Neuronal stem cell (in vitro differentiated cells): ENCODE measurements at regions not wholly inside any gene's neighbourhood (a gene's known extent, or its start where the extent isn't known, plus 50 kb on each side); places are given as distances from the start of the nearest gene placed in this dataset.

ENCODE experiments used
- DNase-seq: peaks from one replicate; pipeline ENCODE4 v3.0.0-alpha.2; 2013; ENCODE audit warnings: low spot score
- H2AFZ ChIP-seq: one replicate; pipeline ENCODE4 v1.6.1; 2013; ENCODE audit warnings: mild to moderate bottlenecking, low read length, inconsistent platforms
- H2AK5ac ChIP-seq: 2 replicates; pipeline ENCODE4 v1.6.1; 2013; ENCODE audit warnings: low read depth, mild to moderate bottlenecking, inconsistent platforms, low read length, moderate library complexity, mixed read lengths
- H2BK120ac ChIP-seq: 2 replicates; pipeline ENCODE4 v1.6.1; 2013; ENCODE audit warnings: low read depth, mild to moderate bottlenecking, inconsistent platforms, low read length, moderate library complexity, mixed read lengths
- H2BK12ac ChIP-seq: one replicate; pipeline ENCODE4 v1.6.1; 2013; ENCODE audit warnings: low read length, inconsistent platforms
- H2BK15ac ChIP-seq: 2 replicates; pipeline ENCODE4 v1.6.1; 2013; ENCODE audit warnings: mild to moderate bottlenecking, low read length, inconsistent platforms, mixed read lengths
- H2BK5ac ChIP-seq: one replicate; pipeline ENCODE4 v1.6.1; 2013; ENCODE audit warnings: inconsistent platforms, mild to moderate bottlenecking, low read length, moderate library complexity
- H3K14ac ChIP-seq: one replicate; pipeline ENCODE4 v1.6.1; 2013; ENCODE audit warnings: low read length, inconsistent platforms
- H3K18ac ChIP-seq: 2 replicates; pipeline ENCODE4 v1.6.1; 2013; ENCODE audit warnings: low read length, inconsistent platforms
- H3K23ac ChIP-seq: 2 replicates; pipeline ENCODE4 v1.6.1; 2013; ENCODE audit warnings: low read depth, mild to moderate bottlenecking, mixed read lengths, low read length, inconsistent platforms; ENCODE audit not compliant: poor library complexity
- H3K27ac ChIP-seq: replicated peaks from 3 replicates; pipeline ENCODE4 v1.5.1; 2013; ENCODE audit warnings: low read length, inconsistent platforms
- H3K27me3 ChIP-seq, 3 experiments: 2 replicates each; pipeline ENCODE4 v1.6.1; 2013; ENCODE audit warnings: low read length in 3 of 3, mild to moderate bottlenecking in 2 of 3, inconsistent platforms in 1 of 3, low read depth in 1 of 3, mixed read lengths in 1 of 3, moderate library complexity in 1 of 3; ENCODE audit not compliant: control insufficient read depth in 3 of 3, insufficient read depth in 3 of 3
- H3K36me3 ChIP-seq, 2 donors: replicated peaks in 1 of 2; 2 replicates each; pipeline ENCODE4 v1.6.1; 2013; ENCODE audit warnings: low read length in 2 of 2; ENCODE audit not compliant: control insufficient read depth in 2 of 2, insufficient read depth in 2 of 2
- H3K4ac ChIP-seq: 2 replicates; pipeline ENCODE4 v1.6.1; 2013; ENCODE audit warnings: inconsistent platforms, mild to moderate bottlenecking, low read length, moderate library complexity
- H3K4me1 ChIP-seq, 2 donors: 1 replicate in 1 of 2; 2 replicates in 1 of 2; pipeline ENCODE4 v1.6.1; 2013; ENCODE audit warnings: low read length in 2 of 2, low read depth in 1 of 2; ENCODE audit not compliant: control insufficient read depth in 2 of 2, insufficient read depth in 1 of 2
- H3K4me2 ChIP-seq: one replicate; pipeline ENCODE4 v1.6.1; 2013; ENCODE audit warnings: mild to moderate bottlenecking, low read length, inconsistent platforms; ENCODE audit not compliant: insufficient read depth, poor library complexity, severe bottlenecking
- H3K4me3 ChIP-seq, 2 donors: 2 replicates each; pipeline ENCODE4 v1.5.1; 2013; ENCODE audit warnings: low read length in 2 of 2, mild to moderate bottlenecking in 2 of 2, inconsistent platforms in 1 of 2, moderate library complexity in 1 of 2
- H3K79me1 ChIP-seq: one replicate; pipeline ENCODE4 v1.6.1; 2013; ENCODE audit warnings: low read depth, mild to moderate bottlenecking, inconsistent platforms, low read length, moderate library complexity
- H3K9ac ChIP-seq: one replicate; pipeline ENCODE4 v1.6.1; 2013; ENCODE audit warnings: mild to moderate bottlenecking, low read depth, low read length, inconsistent platforms; ENCODE audit not compliant: poor library complexity
- H3K9me3 ChIP-seq, 2 donors: replicated peaks in 1 of 2; 2 replicates each; pipeline versions ENCODE3 to v1.6.1; 2013; ENCODE audit warnings: low read length in 2 of 2, mild to moderate bottlenecking in 2 of 2, inconsistent platforms in 1 of 2, low read depth in 1 of 2, mixed read lengths in 1 of 2, moderate library complexity in 1 of 2; ENCODE audit not compliant: control insufficient read depth in 2 of 2, insufficient read depth in 1 of 2
- H4K8ac ChIP-seq: one replicate; pipeline ENCODE4 v1.6.1; 2013; ENCODE audit warnings: low read depth, mild to moderate bottlenecking, inconsistent platforms, low read length, moderate library complexity
- H4K91ac ChIP-seq: one replicate; pipeline ENCODE4 v1.6.1; 2013; ENCODE audit warnings: low read length, low read depth, mild to moderate bottlenecking, inconsistent platforms; ENCODE audit not compliant: poor library complexity
- WGBS, 2 donors: extraction: QIAGEN DNeasy Blood & Tissue Kit; methylation state at CpG; one replicate each; pipeline ENCODE4 v1.1.7; 2013; ENCODE audit warnings: missing lambda C conversion rate in 2 of 2, mixed read lengths in 1 of 2; ENCODE audit not compliant: insufficient read length in 2 of 2, insufficient replicate concordance in 1 of 2; ENCODE audit errors: extremely low coverage in 2 of 2; 5-methylcytosine and 5-hydroxymethylcytosine counted together

GRCh38 chr5:124237206-124237695 is 509.2 kb downstream of the ZNF608 start:
- H3K27ac ChIP-seq = no peak overlapping the region

GRCh38 chr5:124236361-124237205 is 509.9 kb downstream of the ZNF608 start:
- H3K27me3 ChIP-seq = no peaks in the 10 kb centered on the region

More at GRCh38 chr5:124237206-124237695, 509.2 kb downstream of the ZNF608 start:
- Histone ChIP-seq H3K14ac (no peak overlapping the region), H3K4me1 (peaks cover 0 to 41% of the 10 kb centered on the region in 2 donors), H2AFZ (no peak overlapping the region), H3K9ac (no peak overlapping the region), H3K18ac (no peak overlapping the region), H3K23ac (no peak overlapping the region), H2BK12ac (no peak overlapping the region), H3K9me3 (peaks cover 4 to 9% of the 10 kb centered on the region in 2 donors), H4K8ac (no peak overlapping the region), H3K36me3 (no peaks in the 10 kb centered on the region), H2BK120ac (no peak overlapping the region), H3K4me2 (no peak overlapping the region), H3K4me3 (no peak overlapping the region), H2BK5ac (no peak overlapping the region), H2BK15ac (no peak overlapping the region), H3K27me3 (no peaks in the 10 kb centered on the region), H4K91ac (no peak overlapping the region), H2AK5ac (no peak overlapping the region), H3K4ac (no peak overlapping the region), H3K79me1 (no peaks in the 10 kb centered on the region)
- DNase-seq = no peak
- WGBS, 2 donors = no CpG with 5 or more reads among the region's 1 CpG

GRCh38 chr5:124235576-124235975 is 510.9 kb downstream of the ZNF608 start:
- no peak for DNase-seq
- Histone ChIP-seq H2AFZ (no peak overlapping the region), H2AK5ac (no peak overlapping the region), H3K23ac (no peak overlapping the region), H3K9ac (no peak overlapping the region), H3K18ac (no peak overlapping the region), H3K9me3 (peaks cover 4 to 6% of the 10 kb centered on the region in 2 donors), H3K27me3 (no peaks in the 10 kb centered on the region), H3K79me1 (no peaks in the 10 kb centered on the region), H3K27ac (no peak overlapping the region), H2BK15ac (no peak overlapping the region), H3K4me1 (peaks cover 0 to 45% of the 10 kb centered on the region in 2 donors), H2BK5ac (no peak overlapping the region), H4K91ac (no peak overlapping the region), H3K4me3 (no peak overlapping the region), H3K36me3 (no peaks in the 10 kb centered on the region), H3K4me2 (no peak overlapping the region), H4K8ac (no peak overlapping the region), H2BK12ac (no peak overlapping the region), H2BK120ac (no peak overlapping the region), H3K4ac (no peak overlapping the region), H3K14ac (no peak overlapping the region)
- no CpG with 5 or more reads among the region's 6 CpGs for WGBS, 2 donors

More at GRCh38 chr5:124236361-124237205, 509.9 kb downstream of the ZNF608 start:
- Histone ChIP-seq H4K91ac (no peak overlapping the region), H4K8ac (no peak overlapping the region), H3K4me1 (peaks cover 0 to 45% of the 10 kb centered on the region in 2 donors), H3K4me2 (no peak overlapping the region), H3K23ac (no peak overlapping the region), H3K4ac (no peak overlapping the region), H2BK15ac (no peak overlapping the region), H2AFZ (peak overlapping the region; percentile 50), H3K14ac (no peak overlapping the region), H3K36me3 (no peaks in the 10 kb centered on the region), H3K79me1 (no peaks in the 10 kb centered on the region), H2BK5ac (no peak overlapping the region), H3K9me3 (peaks cover 4 to 9% of the 10 kb centered on the region in 2 donors), H2BK12ac (no peak overlapping the region), H3K27ac (no peak overlapping the region), H3K9ac (no peak overlapping the region), H3K18ac (no peak overlapping the region), H2BK120ac (no peak overlapping the region), H3K4me3 (no peak overlapping the region), H2AK5ac (no peak overlapping the region)
- DNase-seq = no peak
- no CpG with 5 or more reads among the region's 3 CpGs for WGBS, 2 donors

GRCh38 chr5:124234770-124235562 is 511.5 kb downstream of the ZNF608 start:
- no peak overlapping the region for H3K14ac ChIP-seq
- no peak overlapping the region for H3K4me3 ChIP-seq
- H2BK15ac ChIP-seq = no peak overlapping the region
- H3K79me1 ChIP-seq = no peaks in the 10 kb centered on the region
- H2BK12ac ChIP-seq = no peak overlapping the region
- H2BK120ac ChIP-seq = no peak overlapping the region
- no peak overlapping the region for H3K9ac ChIP-seq
- no peak overlapping the region for H3K4ac ChIP-seq
- no peak overlapping the region for H3K23ac ChIP-seq
- H4K91ac ChIP-seq = no peak overlapping the region
- no peak overlapping the region for H3K4me2 ChIP-seq
- H3K27ac ChIP-seq = no peak overlapping the region
- H2AFZ ChIP-seq = no peak overlapping the region
- no peak overlapping the region for H2BK5ac ChIP-seq
- H3K36me3 ChIP-seq = no peaks in the 10 kb centered on the region
- peaks cover 4 to 6% of the 10 kb centered on the region in 2 donors for H3K9me3 ChIP-seq
- H3K27me3 ChIP-seq = no peaks in the 10 kb centered on the region
- DNase-seq = no peak
- peaks cover 0 to 45% of the 10 kb centered on the region in 2 donors for H3K4me1 ChIP-seq
- H4K8ac ChIP-seq = no peak overlapping the region
- H3K18ac ChIP-seq = no peak overlapping the region
- H2AK5ac ChIP-seq = no peak overlapping the region
- no CpG with 5 or more reads among the region's 1 CpG for WGBS, 2 donors
